ENCODE measurements at regions not wholly inside any gene's neighbourhood (a gene's known extent, or its start where the extent isn't known, plus 50 kb on each side); places are given as distances from the start of the nearest gene placed in this dataset.

- no peak for TF ChIP-seq POLR2AphosphoS5 (IDR thresholded peaks at IDR 0.05)
- TF ChIP-seq POLR2A (IDR thresholded peaks at IDR 0.05), result no peak
- no peak for TF ChIP-seq CTCF (IDR thresholded peaks at IDR 0.05 in 8 of 11, conservative IDR thresholded peaks at IDR 0.05 in 3 of 11)
- H3K4me1 ChIP-seq, result no peaks in the 10 kb centered on the region
- 0 to 4% (median 3%) methylated on average over 1 of the region's 1 CpG for WGBS, 5 donors
- H3K27ac ChIP-seq, result no peak overlapping the region
- no peaks in the 10 kb centered on the region for H3K27me3 ChIP-seq (replicated peaks in 1 of 7)
- H3K4me3 ChIP-seq, result no peak overlapping the region
- no peaks in the 10 kb centered on the region for H3K36me3 ChIP-seq
- no peak for DNase-seq
- peaks cover 0 to 7% (median 2%) of the 10 kb centered on the region in 8 donors for H3K9me3 ChIP-seq
- intact Hi-C loops (cut with DNase I; ENCODE audit: low total_unique reads), result no loop called here
Observed at GRCh38 chr3:96677156-96677555, 137.2 kb upstream of the EPHA6 start.

GRCh38 chr3:96678325-96678724, 136.1 kb upstream of the EPHA6 start:
- Histone ChIP-seq H3K4me1 (no peaks in the 10 kb centered on the region), H3K4me3 (no peak overlapping the region), H3K36me3 (no peaks in the 10 kb centered on the region), H3K27me3 (replicated peaks in 1 of 7) (no peaks in the 10 kb centered on the region), H3K27ac (no peak overlapping the region), H3K9me3 (peaks cover 0 to 7% (median 2%) of the 10 kb centered on the region in 8 donors)
- 88 to 97% (median 93%) methylated on average over 3 of the region's 3 CpGs for WGBS, 5 donors
- no peak for DNase-seq
- no peak for TF ChIP-seq POLR2A (IDR thresholded peaks at IDR 0.05)
- no peak for TF ChIP-seq POLR2AphosphoS5 (IDR thresholded peaks at IDR 0.05)
- no peak for TF ChIP-seq CTCF (IDR thresholded peaks at IDR 0.05 in 8 of 11, conservative IDR thresholded peaks at IDR 0.05 in 3 of 11)
- intact Hi-C loops (cut with DNase I; ENCODE audit: low total_unique reads), result no loop called here

GRCh38 chr3:96700322-96701315, 113.8 kb upstream of the EPHA6 start:
- 60 to 84% (median 68%) methylated on average over 5 of the region's 5 CpGs for WGBS, 5 donors
- H3K36me3 ChIP-seq, result no peaks in the 10 kb centered on the region
- no peaks in the 10 kb centered on the region for H3K4me1 ChIP-seq
- peaks cover 0 to 65% (median 19%) of the 10 kb centered on the region in 8 donors for H3K9me3 ChIP-seq
- no peak for TF ChIP-seq CTCF (IDR thresholded peaks at IDR 0.05 in 8 of 11, conservative IDR thresholded peaks at IDR 0.05 in 3 of 11)
- TF ChIP-seq POLR2AphosphoS5 (IDR thresholded peaks at IDR 0.05), result no peak
- H3K27me3 ChIP-seq (replicated peaks in 1 of 7), result no peaks in the 10 kb centered on the region
- intact Hi-C loops (cut with DNase I; ENCODE audit: low total_unique reads), result no loop called here
- H3K27ac ChIP-seq, result no peak overlapping the region
- H3K4me3 ChIP-seq, result no peak overlapping the region
- no peak for DNase-seq

- no peak overlapping the region for H3K27ac ChIP-seq
- peaks cover 0 to 28% (median 1%) of the 10 kb centered on the region in 8 donors for H3K9me3 ChIP-seq
- H3K4me1 ChIP-seq, result no peaks in the 10 kb centered on the region
- DNase-seq, result no peak
- WGBS, 5 donors, result 92 to 97% (median 93%) methylated on average over 2 of the region's 2 CpGs
- no peaks in the 10 kb centered on the region for H3K27me3 ChIP-seq (replicated peaks in 1 of 7)
- H3K36me3 ChIP-seq, result no peaks in the 10 kb centered on the region
- no peak overlapping the region for H3K4me3 ChIP-seq
- no peak for TF ChIP-seq POLR2A (IDR thresholded peaks at IDR 0.05)
- no peak for TF ChIP-seq CTCF (IDR thresholded peaks at IDR 0.05 in 8 of 11, conservative IDR thresholded peaks at IDR 0.05 in 3 of 11)
- no peak for TF ChIP-seq POLR2AphosphoS5 (IDR thresholded peaks at IDR 0.05)
- intact Hi-C loops (cut with DNase I; ENCODE audit: low total_unique reads), result no loop called here
Observed at GRCh38 chr3:96705895-96706294, 108.5 kb upstream of the EPHA6 start.

All from spleen (tissue), 11 donors.